ENCODE measurements at regions not wholly inside any gene's neighbourhood (a gene's known extent, or its start where the extent isn't known, plus 50 kb on each side); places are given as distances from the start of the nearest gene placed in this dataset.

DNA sequence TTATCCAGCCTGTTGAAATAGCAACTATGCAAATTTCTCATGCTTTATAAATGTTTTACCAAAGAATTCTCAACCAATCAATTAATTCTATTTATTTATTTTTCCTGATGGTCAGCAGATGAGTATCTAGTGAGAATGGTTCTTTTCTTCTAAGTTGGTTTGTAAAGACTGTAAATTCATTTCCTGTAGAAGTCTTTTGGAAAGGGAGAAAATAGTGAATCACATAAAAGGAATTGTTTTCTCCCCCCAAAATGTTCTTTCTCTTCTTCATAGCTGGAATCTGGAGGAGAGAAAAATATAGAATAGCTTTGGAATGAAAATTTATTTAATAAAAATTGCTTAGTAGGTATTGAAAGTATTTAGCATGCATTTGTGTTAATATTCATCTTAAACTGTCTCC lies 836.1 kb upstream of the ZEB2 start:
- no peak for DNase-seq (ENCODE audit: low read depth in 2 of 2)

DNA sequence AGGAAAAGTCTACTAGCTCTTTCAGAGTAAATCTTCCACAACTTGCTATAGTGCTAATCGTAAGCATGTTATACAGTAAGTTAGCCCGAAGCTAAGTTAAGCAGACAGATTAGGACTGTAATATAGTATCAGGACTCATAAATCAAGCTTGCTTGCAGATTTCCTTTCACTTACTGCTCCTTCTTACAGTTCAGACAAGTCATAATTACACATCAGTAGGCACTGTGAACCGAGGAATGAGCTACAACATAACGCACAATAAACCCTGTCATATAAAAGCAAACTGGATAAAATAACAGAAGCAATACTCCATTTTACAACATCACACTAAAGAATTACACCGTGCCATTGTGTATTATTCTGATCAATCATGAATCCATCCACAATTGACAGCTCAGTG lies 832.6 kb upstream of the ZEB2 start:
- no peak for DNase-seq (ENCODE audit: low read depth in 2 of 2)

DNA sequence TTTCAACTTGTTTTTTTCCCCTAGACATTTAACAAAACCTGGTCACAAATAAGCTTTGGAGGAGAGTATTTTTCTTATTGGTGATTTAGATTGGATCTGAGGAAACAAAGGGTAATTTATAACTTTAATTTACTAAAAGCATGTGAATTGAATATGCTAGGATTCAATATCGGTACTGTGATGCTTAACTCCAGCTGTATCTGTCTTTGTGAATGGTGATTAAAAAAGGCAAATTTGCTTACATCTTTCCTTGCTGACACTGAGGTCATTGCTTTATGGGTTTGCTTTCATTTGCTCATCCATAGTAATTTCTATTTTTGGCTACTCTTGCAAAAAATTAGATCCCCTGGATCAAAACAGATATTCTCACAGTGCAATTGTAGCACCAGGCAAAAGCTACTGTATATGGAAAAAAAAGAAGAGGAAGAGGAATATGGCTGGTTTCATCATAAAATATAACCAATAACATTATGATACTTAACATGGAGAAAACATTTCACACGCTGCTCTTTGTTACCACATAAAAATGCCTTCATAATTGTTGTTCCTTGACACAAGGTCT lies 832.0 kb upstream of the ZEB2 start:
- no peak for DNase-seq (ENCODE audit: low read depth in 2 of 2)

DNA sequence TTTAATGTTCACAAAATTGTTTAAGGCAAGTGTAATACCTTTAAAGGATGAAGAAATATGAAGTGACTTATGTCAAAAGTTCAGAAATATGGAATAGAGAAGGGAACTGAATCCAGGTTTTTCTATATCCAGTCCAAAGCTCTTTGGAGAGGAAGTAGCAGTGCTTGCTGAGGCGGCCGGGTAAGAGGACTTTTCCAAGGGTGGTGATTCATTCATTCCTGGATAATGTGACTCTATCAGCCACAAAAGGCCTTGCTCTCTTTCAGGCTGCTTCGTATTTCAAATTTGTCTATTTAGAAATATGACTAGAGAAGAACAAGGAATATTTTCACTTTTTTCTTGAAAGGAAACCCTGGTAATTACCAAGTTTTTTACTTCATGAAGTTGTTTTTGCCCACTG lies 830.1 kb upstream of the ZEB2 start:
- no peak for DNase-seq (ENCODE audit: low read depth in 2 of 2)

DNA sequence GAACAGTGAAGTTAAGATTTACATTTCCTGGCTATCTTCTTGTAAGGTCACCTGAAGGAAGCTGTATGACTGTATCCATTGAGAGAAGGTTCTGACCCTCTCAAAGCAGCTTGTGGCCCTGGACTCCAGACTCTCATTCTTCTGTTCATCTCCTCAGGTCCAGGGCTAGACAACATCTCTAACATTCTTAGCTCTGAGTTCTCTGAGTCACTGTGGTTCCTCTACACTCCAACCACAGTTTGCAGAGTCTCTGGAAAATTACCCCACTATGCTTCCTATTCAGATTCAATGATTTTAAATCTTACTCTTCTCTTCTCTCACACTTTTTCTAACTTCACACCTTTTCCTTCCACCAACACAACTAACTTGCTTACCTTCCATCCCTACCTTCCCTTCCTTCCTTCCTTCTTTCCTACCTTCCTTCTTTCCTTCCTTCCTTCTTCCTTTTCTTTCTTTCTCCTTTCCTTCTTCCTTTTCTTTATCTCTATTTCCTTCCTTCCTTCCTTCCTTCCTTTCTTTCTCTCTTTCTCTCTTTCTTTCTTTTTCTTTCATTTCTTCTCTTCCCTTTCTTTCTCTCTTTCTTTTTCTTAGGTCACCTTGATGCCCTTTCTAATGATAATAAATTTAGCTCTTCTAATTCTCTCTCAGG lies 824.3 kb upstream of the ZEB2 start:
- DNase-seq (ENCODE audit: low read depth in 2 of 2) = no peak

DNA sequence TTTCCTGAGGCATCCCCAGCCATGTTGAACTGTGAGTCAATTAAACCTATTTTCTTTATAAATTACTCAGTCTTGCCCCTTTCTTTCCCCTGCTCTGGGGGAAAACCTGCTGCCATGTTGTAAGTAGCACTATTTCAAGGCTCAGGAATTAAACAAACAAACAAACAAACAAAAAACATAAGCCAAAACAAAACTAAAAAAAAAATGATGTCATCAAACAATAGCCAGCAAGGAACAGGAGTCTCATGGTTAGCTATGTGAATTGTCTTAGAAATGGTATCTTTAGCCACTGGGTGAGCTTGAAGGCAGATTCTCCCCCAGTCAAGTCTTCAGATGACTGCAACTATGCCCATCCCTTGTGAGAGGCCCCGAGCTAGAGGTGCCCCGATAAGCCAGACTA lies 823.4 kb upstream of the ZEB2 start:
- no peak for DNase-seq (ENCODE audit: low read depth in 2 of 2)

DNA sequence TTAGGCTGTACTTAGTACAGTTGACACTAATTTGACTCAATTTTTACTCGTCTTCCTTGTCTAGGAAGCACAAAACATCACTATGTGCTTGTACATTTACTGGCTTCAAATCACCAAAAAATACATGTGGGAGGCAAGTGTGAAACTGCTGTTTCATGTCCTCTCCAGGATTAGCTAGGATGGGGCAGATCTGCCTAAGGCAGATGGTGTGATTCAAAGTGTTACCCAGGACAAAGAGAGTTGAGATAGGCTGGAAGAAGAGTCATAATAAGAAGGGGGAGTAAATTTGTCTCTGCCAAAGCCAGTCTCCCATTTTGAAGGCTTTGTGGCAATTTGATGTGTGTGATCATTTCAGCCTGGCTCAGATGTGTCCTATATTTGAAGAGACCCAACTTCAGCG lies 821.6 kb upstream of the ZEB2 start:
- no peak for DNase-seq (ENCODE audit: low read depth in 2 of 2)

DNA sequence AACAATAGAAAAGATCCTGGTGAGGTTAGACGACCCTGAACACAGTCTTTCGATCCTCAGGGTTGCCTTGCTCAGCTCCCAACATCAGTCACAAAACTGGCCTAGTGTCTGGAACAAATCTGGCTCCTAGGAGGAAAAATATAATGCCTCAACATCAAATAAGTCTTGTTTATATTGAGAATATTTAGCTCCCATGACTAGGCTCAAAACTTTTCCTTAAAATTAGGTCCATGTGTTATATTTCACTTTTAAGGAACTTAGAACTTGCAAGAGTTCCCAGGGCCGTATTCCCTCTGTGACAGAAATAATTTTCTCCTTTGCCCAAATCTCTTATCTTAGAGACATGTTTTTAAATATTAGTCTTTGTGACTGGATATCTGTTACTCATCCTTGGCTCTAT lies 819.7 kb upstream of the ZEB2 start:
- no peak for DNase-seq (ENCODE audit: low read depth in 2 of 2)

DNA sequence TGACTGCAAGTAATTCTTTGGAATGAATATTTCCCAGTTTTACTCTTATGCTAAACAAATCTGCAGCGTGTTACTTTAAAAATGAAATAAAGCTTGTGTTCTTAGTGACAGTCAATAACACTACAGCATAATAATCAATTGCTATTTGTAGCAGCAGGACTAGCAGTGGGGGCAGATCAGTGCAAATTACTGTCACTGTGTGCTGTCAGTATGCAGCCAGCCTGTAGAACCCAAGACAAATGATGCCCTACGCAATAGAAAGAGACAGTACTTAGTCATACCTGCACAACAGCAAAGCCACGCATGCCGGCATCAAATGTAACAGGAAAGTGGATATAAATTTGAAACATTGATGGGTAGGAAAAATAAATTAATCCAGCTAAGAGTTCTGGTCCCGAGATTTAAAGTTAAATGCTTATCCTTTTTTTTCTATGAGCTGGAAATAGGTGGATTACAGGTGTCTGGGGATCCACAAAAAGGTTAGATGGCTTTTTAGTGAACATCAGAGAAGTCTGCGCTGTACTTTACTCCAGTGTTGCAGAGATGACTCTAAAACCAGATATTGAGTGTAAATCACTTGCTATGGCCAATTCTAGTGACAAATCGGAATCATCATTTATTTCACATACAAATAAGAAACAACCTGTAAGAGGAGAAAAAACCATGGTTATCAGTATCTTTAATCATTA lies 812.4 kb upstream of the ZEB2 start:
- no peak for DNase-seq (ENCODE audit: low read depth in 2 of 2)

DNA sequence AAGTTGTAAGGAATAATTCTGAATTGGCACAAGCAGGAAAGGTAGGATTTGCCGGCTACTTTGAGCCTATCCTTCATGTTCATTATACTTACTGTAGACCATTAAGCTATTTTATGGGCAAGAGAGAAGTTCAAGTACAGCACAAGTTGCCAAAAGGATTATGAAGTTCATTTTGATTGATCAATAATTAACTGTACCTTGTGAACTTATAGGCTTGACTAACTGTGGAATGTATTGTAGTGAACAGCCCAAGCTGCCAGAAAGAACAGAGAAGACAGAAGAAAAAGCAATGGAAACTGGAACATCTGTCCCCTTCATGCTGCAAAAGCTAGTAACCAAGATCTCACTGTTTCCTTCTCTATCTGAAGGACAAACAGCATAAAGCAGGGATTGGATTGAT lies 810.1 kb upstream of the ZEB2 start:
- DNase-seq (ENCODE audit: low read depth in 2 of 2) = no peak

DNA sequence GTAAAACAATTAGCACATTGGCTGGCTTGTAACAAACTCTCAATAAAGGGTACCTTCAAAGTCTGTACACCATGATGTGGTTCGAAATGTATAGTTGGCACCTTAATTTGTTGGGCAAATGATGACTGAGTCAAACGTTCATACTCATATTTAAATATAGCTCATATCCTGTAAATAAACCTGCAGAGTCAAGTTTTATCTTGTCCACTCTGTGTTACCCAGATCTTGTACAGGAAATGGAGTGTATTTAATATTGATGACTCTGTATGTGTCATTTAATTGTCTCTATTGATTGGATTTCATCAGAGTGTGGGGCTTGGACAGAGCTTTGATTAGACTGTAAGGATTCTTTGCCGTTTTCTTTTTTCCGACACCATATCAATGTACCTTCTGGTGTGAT lies 805.6 kb upstream of the ZEB2 start:
- no peak for DNase-seq (ENCODE audit: low read depth in 2 of 2)

DNA sequence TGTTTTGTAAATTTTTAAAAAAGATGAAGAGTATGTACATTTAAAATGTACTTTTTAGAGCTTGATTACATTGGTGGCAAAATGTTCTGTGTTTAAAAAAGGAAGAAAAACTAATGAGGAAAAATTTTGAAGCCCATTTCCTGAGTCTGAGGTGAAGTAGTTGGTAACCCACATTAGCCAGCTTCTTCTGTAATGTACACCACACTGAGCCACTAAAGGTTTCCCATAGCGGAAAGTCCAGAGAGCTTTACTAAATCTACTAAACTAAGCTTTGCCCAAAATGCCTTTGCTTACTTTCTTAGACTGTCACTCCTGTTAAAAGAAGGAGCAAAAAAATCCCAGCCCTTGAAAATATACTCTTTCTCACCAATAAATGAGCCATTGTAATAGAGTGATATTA lies 804.8 kb upstream of the ZEB2 start:
- DNase-seq (ENCODE audit: low read depth in 2 of 2) = no peak

DNA sequence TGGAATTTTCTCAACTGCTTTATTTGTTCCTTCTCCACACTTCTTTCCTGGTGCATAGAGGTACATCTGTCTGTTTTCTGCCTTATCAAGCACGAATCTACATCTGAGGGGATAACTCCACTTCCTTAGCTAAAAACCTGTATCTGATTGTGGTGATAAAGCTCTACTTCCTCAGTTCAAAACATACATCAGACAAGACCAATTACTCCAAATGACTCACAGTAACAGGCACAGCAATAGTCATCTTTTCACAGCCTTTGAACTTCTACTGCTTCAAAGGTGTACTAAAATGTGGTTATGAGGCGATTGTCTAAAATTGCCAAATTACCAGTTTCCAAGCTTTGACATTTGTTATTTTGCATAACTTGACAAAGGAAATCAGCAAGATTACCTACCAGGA lies 803.6 kb upstream of the ZEB2 start:
- DNase-seq (ENCODE audit: low read depth in 2 of 2) = no peak

DNA sequence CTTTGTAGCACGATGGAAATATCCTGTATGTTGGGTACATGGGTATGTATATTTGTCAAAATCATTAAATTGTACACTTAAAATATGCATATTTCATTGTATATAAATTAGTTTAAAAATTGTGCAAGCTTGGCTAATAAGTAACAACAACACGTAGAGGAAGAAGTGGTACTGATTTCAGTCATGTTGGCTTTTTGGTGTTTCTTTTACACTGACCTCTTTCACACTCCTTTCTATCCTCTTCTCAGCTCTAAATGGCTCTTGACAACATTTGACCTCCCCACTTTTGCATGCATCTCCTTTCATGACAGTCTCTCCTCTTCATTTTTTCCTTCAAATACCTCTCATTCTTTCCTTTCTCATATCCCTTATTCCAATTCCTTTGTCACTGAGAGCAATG lies 801.4 kb upstream of the ZEB2 start:
- DNase-seq (ENCODE audit: low read depth in 2 of 2) = no peak

DNA sequence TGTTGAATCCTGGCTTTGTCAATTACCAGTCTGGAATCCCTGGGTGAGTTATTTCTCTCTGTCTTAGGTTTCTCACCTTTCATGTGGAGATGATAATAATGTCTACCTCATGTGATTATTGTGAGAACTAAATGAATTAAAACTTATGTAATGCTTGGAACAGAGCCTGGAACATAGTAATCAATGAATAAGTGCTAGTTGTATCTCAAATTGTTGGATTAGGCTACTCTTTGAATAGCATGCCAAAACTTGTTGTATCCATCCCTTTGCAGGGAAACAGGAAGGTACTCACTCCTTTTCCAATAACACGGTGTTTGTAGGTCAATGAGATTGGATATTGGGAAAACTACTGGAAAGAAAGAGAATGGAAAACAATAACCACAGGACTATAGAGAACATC lies 796.6 kb upstream of the ZEB2 start:
- no peak for DNase-seq (ENCODE audit: low read depth in 2 of 2)

DNA sequence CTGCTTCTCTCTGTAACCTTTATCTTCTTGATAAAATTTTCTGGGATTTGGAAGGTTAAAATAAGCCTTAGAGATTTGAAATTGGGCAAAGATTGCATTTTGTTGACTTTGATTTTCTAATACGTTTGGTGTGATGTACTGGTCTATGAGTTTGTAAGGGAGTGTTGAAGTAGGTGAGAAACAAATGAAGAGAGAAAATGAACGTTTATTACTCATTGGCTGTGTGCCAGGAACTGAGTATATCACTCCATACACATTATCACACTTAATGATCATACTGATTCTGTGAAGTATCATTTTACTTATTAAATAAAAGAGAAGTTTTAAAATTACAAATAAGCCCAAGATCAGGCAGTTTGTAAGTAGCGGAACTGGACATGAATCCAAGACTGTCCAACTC lies 795.1 kb upstream of the ZEB2 start:
- DNase-seq (ENCODE audit: low read depth in 2 of 2) = no peak

DNA sequence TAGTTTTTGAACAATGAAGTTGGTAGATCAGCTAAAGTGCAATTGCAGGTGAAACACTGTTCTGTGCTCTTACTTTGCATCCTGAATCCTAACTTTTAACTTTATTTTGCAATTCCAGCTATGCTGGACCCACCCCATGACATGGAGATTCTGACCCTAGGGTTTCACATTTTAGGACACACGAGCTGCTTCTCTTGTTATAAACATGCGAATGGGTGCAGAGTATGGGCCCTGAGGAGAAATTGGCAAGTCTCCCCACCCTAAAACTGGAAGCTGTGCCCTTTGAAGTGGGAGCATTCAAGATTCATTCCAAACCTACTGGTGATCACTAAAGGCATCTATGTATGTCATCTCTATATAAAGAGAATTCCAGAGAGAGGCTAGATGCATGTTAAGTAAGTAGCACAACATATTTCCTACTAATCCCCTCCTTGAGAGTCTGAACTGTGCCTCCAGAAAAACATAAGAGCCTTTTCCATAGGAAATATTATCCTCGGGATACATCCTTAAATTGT lies 794.3 kb upstream of the ZEB2 start:
- no peak for DNase-seq (ENCODE audit: low read depth in 2 of 2)

DNA sequence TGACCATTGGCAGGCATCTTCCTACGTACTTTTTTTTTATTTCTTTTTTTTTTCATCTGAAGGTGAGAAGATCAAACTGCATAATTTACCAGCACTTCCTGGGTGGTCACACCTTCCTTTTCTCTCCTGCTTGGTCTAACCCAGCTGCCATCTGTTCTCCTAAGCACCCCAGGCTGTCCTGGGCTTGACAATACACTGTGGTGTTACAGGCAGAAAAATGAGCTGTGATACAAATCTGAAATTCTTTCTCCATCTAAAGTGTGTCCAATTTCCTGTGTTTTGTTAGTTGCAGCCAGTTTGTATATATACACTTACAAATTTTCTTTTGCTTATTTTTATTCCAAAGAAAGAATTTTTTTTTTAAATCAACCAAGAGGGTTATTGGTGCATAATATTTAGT lies 786.0 kb upstream of the ZEB2 start:
- no peak for DNase-seq (ENCODE audit: low read depth in 2 of 2)

DNA sequence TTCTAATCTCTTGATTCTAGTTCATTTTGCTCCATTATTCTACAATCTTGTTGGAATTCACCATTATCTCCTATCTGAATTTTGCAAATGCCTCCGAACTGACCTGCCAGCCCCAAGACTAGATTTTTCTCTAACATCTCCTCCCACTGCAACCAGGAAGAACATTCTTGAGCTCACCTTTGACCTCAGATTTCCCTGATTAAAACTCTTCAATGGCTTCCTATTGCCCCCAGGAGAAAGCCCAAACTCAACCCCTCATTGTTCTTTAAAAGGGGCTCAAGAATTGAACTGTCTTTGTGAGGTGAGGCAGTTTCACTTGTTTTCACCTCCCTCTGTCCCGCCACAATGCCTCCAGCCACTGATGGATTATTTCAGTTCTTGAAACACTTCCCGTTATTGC lies 784.6 kb upstream of the ZEB2 start:
- no peak for DNase-seq (ENCODE audit: low read depth in 2 of 2)

DNA sequence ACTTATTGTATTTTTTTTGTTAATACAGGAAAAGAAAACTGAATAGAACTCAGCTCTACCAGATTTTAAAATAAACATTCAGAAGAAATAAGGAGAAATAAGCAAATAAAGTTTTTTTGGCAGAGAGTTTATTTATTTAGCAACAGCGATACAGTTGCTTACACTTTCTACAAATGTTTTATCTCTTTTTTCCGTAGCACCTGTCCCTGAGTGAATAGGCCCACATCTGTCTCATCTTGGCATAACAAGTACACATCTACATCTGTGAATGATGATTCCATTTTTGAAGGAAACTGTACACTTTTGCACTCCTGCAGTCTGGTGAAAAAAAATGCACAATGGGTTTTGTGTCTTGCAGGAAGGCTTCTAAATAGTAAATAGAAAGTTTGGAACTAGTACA lies 783.6 kb upstream of the ZEB2 start:
- DNase-seq (ENCODE audit: low read depth in 2 of 2) = no peak

DNA sequence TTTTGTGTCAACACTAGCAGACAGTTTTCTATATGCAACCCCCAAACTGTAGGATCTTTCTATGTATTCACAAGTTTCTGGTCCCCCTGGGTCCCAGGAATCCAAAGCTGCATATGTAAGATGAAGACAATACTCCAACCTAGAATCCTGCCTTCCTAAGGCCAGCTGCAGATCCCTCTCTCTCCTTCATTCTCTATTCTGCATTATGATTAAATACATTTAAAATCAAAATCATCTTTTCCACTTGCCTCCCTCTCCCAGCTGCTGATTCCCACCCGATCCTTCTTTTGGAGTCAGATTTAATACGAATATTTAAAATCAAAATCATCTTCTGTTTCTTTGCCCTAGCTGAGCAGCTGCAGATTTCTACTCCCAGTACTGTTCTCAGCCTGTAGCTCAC lies 783.0 kb upstream of the ZEB2 start:
- no peak for DNase-seq (ENCODE audit: low read depth in 2 of 2)

DNA sequence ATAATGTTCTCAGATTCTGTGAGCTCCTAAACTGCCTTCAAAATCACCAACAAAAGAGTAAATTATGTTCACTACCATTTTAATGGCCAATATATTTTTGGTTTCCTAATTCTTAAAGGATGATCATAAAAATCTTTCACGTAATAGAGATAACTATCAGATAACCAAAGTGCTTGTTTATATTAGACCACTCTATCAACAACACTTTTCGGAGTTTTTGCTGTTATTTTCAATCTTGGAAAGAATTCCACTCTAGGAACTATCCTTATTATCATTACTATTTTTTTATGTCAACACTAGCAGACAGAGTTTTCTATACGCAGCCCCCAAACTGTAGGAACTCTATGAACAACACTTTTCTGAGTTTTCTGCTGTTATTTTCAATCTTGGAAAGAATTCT lies 782.5 kb upstream of the ZEB2 start:
- DNase-seq (ENCODE audit: low read depth in 2 of 2) = no peak

DNA sequence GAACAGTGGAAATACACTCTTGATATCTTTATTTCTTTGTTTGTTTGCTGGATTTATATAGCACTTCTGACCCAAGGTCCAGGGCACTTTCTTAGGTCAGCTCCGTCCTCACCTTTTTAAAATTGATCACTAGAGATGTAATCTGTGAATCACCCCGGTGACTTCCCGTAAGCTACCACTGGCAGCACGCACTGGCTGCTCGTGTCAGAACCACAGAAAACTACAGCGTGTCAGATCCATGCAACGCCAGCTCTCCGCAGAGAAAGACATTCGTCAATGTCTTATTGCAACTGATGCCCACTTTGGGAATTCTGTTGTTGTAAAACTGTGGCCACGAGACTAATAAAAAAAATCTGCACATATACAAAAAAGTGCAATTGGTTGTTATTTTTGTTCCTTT lies 779.4 kb upstream of the ZEB2 start:
- no peak for DNase-seq (ENCODE audit: low read depth in 2 of 2)

DNA sequence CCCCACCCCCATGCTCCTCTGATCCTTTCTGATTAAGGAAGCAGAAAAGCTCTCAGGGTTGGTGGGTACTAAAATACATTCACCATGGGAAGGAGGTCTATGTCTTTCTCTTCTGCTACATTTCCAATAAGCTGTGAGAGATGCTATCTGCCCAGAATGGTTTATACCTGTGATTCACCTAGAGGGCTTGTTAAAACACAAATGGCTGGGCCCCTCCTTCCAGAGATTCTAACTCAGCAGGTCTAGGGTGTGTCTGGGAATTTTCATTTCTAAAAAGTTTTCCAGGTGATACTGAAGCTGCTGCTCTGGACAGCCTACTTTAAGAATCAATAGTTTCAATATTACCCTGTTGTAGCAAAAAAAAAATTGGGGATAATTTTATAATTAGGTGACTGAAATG lies 772.2 kb upstream of the ZEB2 start:
- DNase-seq (ENCODE audit: low read depth in 2 of 2) = no peak

Data from stimulated activated CD8-positive, alpha-beta memory T cell treated with anti-CD3 and anti-CD28 coated beads, Interleukin-2, amount 100 ng/mL, for 1 hour (primary cell).